Adrenal gland (tissue), 5 donors: ENCODE measurements at regions not wholly inside any gene's neighbourhood (a gene's known extent, or its start where the extent isn't known, plus 50 kb on each side); places are given as distances from the start of the nearest gene placed in this dataset.

Experiments used
- CTCF ChIP-seq, 6 experiments: fragments of 450-650 bp in 4 of 6; fragments of 200-600 bp in 2 of 6; sonication (generic) in 1 of 6; IDR thresholded peaks; 1 replicate in 5 of 6; 2 replicates in 1 of 6; pipeline versions ENCODE4 v1.5.1 to v1.8.0; 2016 to 2021; ENCODE audit warnings: antibody characterized with exemption in 6 of 6, mild to moderate bottlenecking in 2 of 6, moderate library complexity in 1 of 6
- POLR2A ChIP-seq, 2 donors: fragments of 450-650 bp; IDR thresholded peaks; one replicate each; pipeline ENCODE4 v1.6.1; 2017; ENCODE audit warnings: antibody characterized with exemption in 2 of 2, mild to moderate bottlenecking in 2 of 2, moderate library complexity in 1 of 2
- donor health status: DM: no; HTN: no; CAD: no.

- no peak for TF ChIP-seq CTCF (IDR thresholded peaks at IDR 0.05)
- no peak for TF ChIP-seq POLR2A (IDR thresholded peaks at IDR 0.05)
These were observed 496.7 kb downstream of the ENC1 start for GRCh38 chr5:74143721-74144330.
